Lung (tissue), 11 donors: ENCODE measurements at regions not wholly inside any gene's neighbourhood (a gene's known extent, or its start where the extent isn't known, plus 50 kb on each side); places are given as distances from the start of the nearest gene placed in this dataset.

Source experiments
- ATAC-seq: fragments of 200-7000 bp; cut with Tn5 transposase; one replicate; pipeline ENCODE4 v1.9.1; 2020; ENCODE audit warnings: moderate number of reproducible peaks; ENCODE audit not compliant: insufficient read depth, low FRiP score
- DNase-seq, 3 donors: peaks; one replicate each; pipeline ENCODE4 v3.0.0-alpha.2; 2013 to 2017
- H3K27ac ChIP-seq, 2 donors: one replicate each; pipeline ENCODE4 v1.5.1; 2013; ENCODE audit warnings: mild to moderate bottlenecking in 2 of 2, moderate library complexity in 2 of 2, control low read depth in 1 of 2, inconsistent platforms in 1 of 2, low read depth in 1 of 2, low read length in 1 of 2
- H3K27me3 ChIP-seq, 3 donors: one replicate each; pipeline ENCODE4 v1.5.1; 2013; ENCODE audit warnings: low read length in 2 of 3; ENCODE audit not compliant: control insufficient read depth in 3 of 3, insufficient read depth in 3 of 3
- H3K36me3 ChIP-seq, 4 donors: one replicate each; pipeline ENCODE4 v1.5.1; 2013; ENCODE audit warnings: low read length in 4 of 4, mild to moderate bottlenecking in 1 of 4, moderate library complexity in 1 of 4; ENCODE audit not compliant: control insufficient read depth in 4 of 4, insufficient read depth in 4 of 4
- H3K4me1 ChIP-seq, 5 donors: one replicate each; pipeline ENCODE4 v1.5.1; 2013; ENCODE audit warnings: low read length in 5 of 5, mild to moderate bottlenecking in 2 of 5, moderate library complexity in 1 of 5; ENCODE audit not compliant: control insufficient read depth in 5 of 5, insufficient read depth in 5 of 5
- H3K4me3 ChIP-seq: one replicate; pipeline ENCODE4 v1.5.1; 2013; ENCODE audit warnings: mild to moderate bottlenecking, control low read depth, moderate library complexity
- H3K9ac ChIP-seq, 2 donors: one replicate each; pipeline ENCODE4 v1.5.1; 2013; ENCODE audit warnings: low read length in 2 of 2, control low read depth in 1 of 2; ENCODE audit not compliant: insufficient read depth in 1 of 2
- H3K9me3 ChIP-seq, 4 donors: one replicate each; pipeline ENCODE4 v1.5.1; 2013; ENCODE audit warnings: low read length in 3 of 4, mild to moderate bottlenecking in 1 of 4, moderate library complexity in 1 of 4; ENCODE audit not compliant: control insufficient read depth in 4 of 4, insufficient read depth in 3 of 4
- CTCF ChIP-seq: IDR thresholded peaks from 2 replicates; pipeline ENCODE4 v1.5.1; 2012; ENCODE audit warnings: mild to moderate bottlenecking; ENCODE audit errors: control extremely low read depth, extremely low read depth
- WGBS, 2 donors: extraction: QIAGEN DNeasy Blood & Tissue Kit; methylation state at CpG; one replicate each; pipeline ENCODE4 v1.1.7; 2013; 5-methylcytosine and 5-hydroxymethylcytosine counted together
- donor health status: control.
- donor health status: control.
- donor health status: Bipolar disorder and iron deficiency.
- donor health status: healthy.
- donor health status: DM: yes; HTN: yes; CAD: no.

GRCh38 chr20:11356061-11356460 is 561.6 kb upstream of the BTBD3 start:
- no peak overlapping the region for H3K9ac ChIP-seq
- no peaks in the 10 kb centered on the region for H3K36me3 ChIP-seq
- ATAC-seq = no peak
- no peak overlapping the region for H3K4me3 ChIP-seq
- H3K9me3 ChIP-seq = no peaks in the 10 kb centered on the region
- no peaks in the 10 kb centered on the region for H3K27me3 ChIP-seq
- H3K27ac ChIP-seq = no peak overlapping the region
- no peak for TF ChIP-seq CTCF
- peaks cover 0 to 3% (median 0%) of the 10 kb centered on the region in 5 donors for H3K4me1 ChIP-seq
- DNase-seq = no peak
- 55 to 57% methylated on average over 3 of the region's 3 CpGs for WGBS, 2 donors

DNA sequence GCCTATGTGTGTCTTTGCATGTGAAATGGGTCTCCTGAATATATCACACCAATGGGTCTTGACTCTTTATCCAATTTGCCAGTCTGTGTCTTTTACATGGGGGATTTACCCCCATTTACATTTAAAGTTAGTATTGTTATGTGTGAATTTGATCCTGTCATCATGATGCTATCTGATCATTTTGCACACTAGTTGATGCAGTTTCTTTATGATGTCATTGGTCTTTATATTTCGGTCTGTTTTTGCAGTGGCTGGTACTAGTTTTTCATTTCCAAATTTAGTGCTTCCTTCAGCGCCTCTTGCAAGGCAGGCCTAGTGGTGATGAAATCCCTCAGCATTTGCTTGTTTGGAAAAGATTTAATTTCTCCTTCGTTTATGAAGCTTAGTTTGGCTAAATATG is 555.2 kb upstream of the BTBD3 start:
- no peak for ATAC-seq
- Histone ChIP-seq H3K9ac (no peak overlapping the region), H3K27me3 (no peaks in the 10 kb centered on the region), H3K4me1 (no peaks in the 10 kb centered on the region), H3K36me3 (no peaks in the 10 kb centered on the region), H3K9me3 (no peaks in the 10 kb centered on the region), H3K4me3 (no peak overlapping the region), H3K27ac (no peak overlapping the region)
- DNase-seq = no peak
- WGBS, 2 donors = 60 to 76% methylated on average over 3 of the region's 3 CpGs
- TF ChIP-seq CTCF = no peak

GRCh38 chr20:11364736-11365135 is 553.0 kb upstream of the BTBD3 start:
- no peak for DNase-seq
- ATAC-seq = no peak
- peaks cover 0 to 7% (median 2%) of the 10 kb centered on the region in 4 donors for H3K9me3 ChIP-seq
- H3K27me3 ChIP-seq = peaks cover 0 to 2% (median 0%) of the 10 kb centered on the region in 3 donors
- H3K27ac ChIP-seq = no peak overlapping the region
- WGBS, 2 donors = 80 to 92% methylated on average over 5 of the region's 5 CpGs
- no peaks in the 10 kb centered on the region for H3K36me3 ChIP-seq
- no peak overlapping the region for H3K4me3 ChIP-seq
- no peak overlapping the region for H3K9ac ChIP-seq
- H3K4me1 ChIP-seq = peaks cover 0 to 4% (median 0%) of the 10 kb centered on the region in 5 donors
- TF ChIP-seq CTCF = no peak

DNA sequence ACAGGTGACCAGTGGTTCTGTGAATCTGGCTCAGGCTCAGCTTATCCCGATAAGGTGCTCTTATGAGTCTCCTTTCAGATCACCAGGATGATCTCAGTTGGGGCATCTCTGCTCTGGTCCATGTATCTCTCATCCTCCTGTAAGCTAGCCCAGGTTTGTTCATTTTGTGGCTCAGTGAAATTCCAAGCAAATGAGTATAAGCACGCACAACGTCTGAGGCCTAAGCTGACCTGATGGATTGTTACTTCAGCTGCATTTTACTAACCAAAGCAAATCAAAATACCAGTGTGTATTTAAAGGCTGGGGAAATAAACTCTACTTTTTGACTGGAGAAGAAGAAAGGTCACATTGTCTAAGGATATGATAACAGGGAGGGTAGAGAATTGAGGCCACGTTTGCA is 551.0 kb upstream of the BTBD3 start:
- Histone ChIP-seq H3K27ac (no peak overlapping the region), H3K27me3 (peaks cover 0 to 2% (median 0%) of the 10 kb centered on the region in 3 donors), H3K36me3 (no peaks in the 10 kb centered on the region), H3K4me1 (peaks cover 0 to 4% (median 0%) of the 10 kb centered on the region in 5 donors), H3K9me3 (peaks cover 0 to 7% (median 2%) of the 10 kb centered on the region in 4 donors), H3K4me3 (no peak overlapping the region), H3K9ac (no peak overlapping the region)
- TF ChIP-seq CTCF = no peak
- ATAC-seq (no peak), DNase-seq (no peak)
- 73 to 76% methylated on average over 4 of the region's 4 CpGs for WGBS, 2 donors
